Skeletal muscle tissue (tissue), 3 donors: ENCODE measurements at regions not wholly inside any gene's neighbourhood (a gene's known extent, or its start where the extent isn't known, plus 50 kb on each side); places are given as distances from the start of the nearest gene placed in this dataset.

Experiments
- H3K27ac ChIP-seq: one replicate; pipeline ENCODE4 v1.7.0; 2013; ENCODE audit warnings: mild to moderate bottlenecking, low read depth, low read length, inconsistent platforms
- H3K27me3 ChIP-seq, 3 donors: one replicate each; pipeline ENCODE4 v1.7.0; 2013; ENCODE audit warnings: low read length in 3 of 3; ENCODE audit not compliant: control insufficient read depth in 3 of 3, insufficient read depth in 3 of 3
- H3K36me3 ChIP-seq, 3 donors: one replicate each; pipeline ENCODE4 v1.7.0; 2013; ENCODE audit warnings: low read length in 3 of 3; ENCODE audit not compliant: control insufficient read depth in 3 of 3, insufficient read depth in 3 of 3
- H3K4me1 ChIP-seq, 3 donors: one replicate each; pipeline ENCODE4 v1.7.0; 2013; ENCODE audit warnings: low read length in 3 of 3, mild to moderate bottlenecking in 3 of 3; ENCODE audit not compliant: control insufficient read depth in 3 of 3, insufficient read depth in 3 of 3
- H3K4me3 ChIP-seq, 3 donors: one replicate each; pipeline ENCODE4 v1.7.0; 2013; ENCODE audit warnings: low read length in 3 of 3
- H3K9ac ChIP-seq, 3 donors: one replicate each; pipeline ENCODE4 v1.7.0; 2013; ENCODE audit warnings: low read length in 3 of 3, mild to moderate bottlenecking in 3 of 3, moderate library complexity in 2 of 3, low read depth in 1 of 3
- H3K9me3 ChIP-seq, 3 donors: one replicate each; pipeline ENCODE4 v1.7.0; 2013; ENCODE audit warnings: low read length in 3 of 3; ENCODE audit not compliant: control insufficient read depth in 3 of 3
- donor health status: Osteomylitis.

- no peak overlapping the region for H3K9ac ChIP-seq
- no peaks in the 10 kb centered on the region for H3K4me1 ChIP-seq
- H3K27ac ChIP-seq: no peak overlapping the region
- no peaks in the 10 kb centered on the region for H3K36me3 ChIP-seq
- no peak overlapping the region for H3K4me3 ChIP-seq
- peaks cover 0 to 3% (median 0%) of the 10 kb centered on the region in 3 donors for H3K27me3 ChIP-seq
- H3K9me3 ChIP-seq: peaks cover 0 to 2% (median 0%) of the 10 kb centered on the region in 3 donors
Observed at GRCh38 chr2:575727-576236, 101.4 kb downstream of the TMEM18 start.

- H3K27ac ChIP-seq: no peak overlapping the region
- H3K36me3 ChIP-seq: no peaks in the 10 kb centered on the region
- peaks cover 0 to 3% (median 0%) of the 10 kb centered on the region in 3 donors for H3K27me3 ChIP-seq
- no peaks in the 10 kb centered on the region for H3K4me1 ChIP-seq
- H3K9ac ChIP-seq: no peak overlapping the region
- H3K9me3 ChIP-seq: peaks cover 0 to 2% (median 0%) of the 10 kb centered on the region in 3 donors
- H3K4me3 ChIP-seq: no peak overlapping the region
Observed at GRCh38 chr2:575030-575726, 102.0 kb downstream of the TMEM18 start.

- no peak overlapping the region for H3K4me3 ChIP-seq
- H3K27me3 ChIP-seq: peaks cover 0 to 3% (median 0%) of the 10 kb centered on the region in 3 donors
- H3K27ac ChIP-seq: no peak overlapping the region
- H3K9ac ChIP-seq: no peak overlapping the region
- peaks cover 0 to 2% (median 0%) of the 10 kb centered on the region in 3 donors for H3K9me3 ChIP-seq
- no peaks in the 10 kb centered on the region for H3K36me3 ChIP-seq
- no peaks in the 10 kb centered on the region for H3K4me1 ChIP-seq
Observed at GRCh38 chr2:573805-574392, 103.3 kb downstream of the TMEM18 start.

- Histone ChIP-seq H3K27me3 (peaks cover 0 to 11% (median 1%) of the 10 kb centered on the region in 3 donors), H3K36me3 (no peaks in the 10 kb centered on the region), H3K4me3 (no peak overlapping the region), H3K9ac (no peak overlapping the region), H3K4me1 (peaks cover 0 to 5% (median 3%) of the 10 kb centered on the region in 3 donors), H3K9me3 (peaks cover 0 to 2% (median 0%) of the 10 kb centered on the region in 3 donors), H3K27ac (no peak overlapping the region)
Observed at GRCh38 chr2:573025-573424, 104.2 kb downstream of the TMEM18 start.

GRCh38 chr2:569681-570080 lies 107.5 kb downstream of the TMEM18 start:
- Histone ChIP-seq H3K4me3 (no peak overlapping the region), H3K36me3 (no peaks in the 10 kb centered on the region), H3K9me3 (no peaks in the 10 kb centered on the region), H3K9ac (no peak overlapping the region), H3K4me1 (peaks cover 0 to 5% (median 3%) of the 10 kb centered on the region in 3 donors), H3K27ac (no peak overlapping the region), H3K27me3 (peaks cover 0 to 19% (median 11%) of the 10 kb centered on the region in 3 donors)

- Histone ChIP-seq H3K27ac (no peak overlapping the region), H3K9ac (peak overlapping the region in 1 of 3 donors; percentile 8), H3K9me3 (no peaks in the 10 kb centered on the region), H3K36me3 (no peaks in the 10 kb centered on the region), H3K4me1 (peaks cover 0 to 5% (median 3%) of the 10 kb centered on the region in 3 donors), H3K27me3 (peaks cover 0 to 19% (median 11%) of the 10 kb centered on the region in 3 donors), H3K4me3 (no peak overlapping the region)
Observed at GRCh38 chr2:568639-569235, 108.5 kb downstream of the TMEM18 start.

GRCh38 chr2:567865-568638 lies 109.2 kb downstream of the TMEM18 start:
- Histone ChIP-seq H3K9me3 (no peaks in the 10 kb centered on the region), H3K9ac (peak overlapping the region in 1 of 3 donors; percentile 8), H3K27me3 (peaks cover 0 to 16% (median 11%) of the 10 kb centered on the region in 3 donors), H3K4me3 (peak overlapping the region in 1 of 3 donors; percentile 22), H3K4me1 (peaks cover 0 to 5% (median 3%) of the 10 kb centered on the region in 3 donors), H3K27ac (no peak overlapping the region), H3K36me3 (no peaks in the 10 kb centered on the region)

- H3K27ac ChIP-seq: no peak overlapping the region
- no peak overlapping the region for H3K9ac ChIP-seq
Observed at GRCh38 chr2:567496-567864, 109.7 kb downstream of the TMEM18 start.

GRCh38 chr2:566379-567313 lies 110.6 kb downstream of the TMEM18 start:
- Histone ChIP-seq H3K27ac (no peak overlapping the region), H3K36me3 (no peaks in the 10 kb centered on the region), H3K9ac (no peak overlapping the region), H3K4me3 (no peak overlapping the region), H3K27me3 (peaks cover 0 to 24% (median 11%) of the 10 kb centered on the region in 3 donors), H3K4me1 (peaks cover 0 to 5% (median 3%) of the 10 kb centered on the region in 3 donors), H3K9me3 (no peaks in the 10 kb centered on the region)

More at GRCh38 chr2:567496-567864, 109.7 kb downstream of the TMEM18 start:
- Histone ChIP-seq H3K4me3 (no peak overlapping the region), H3K27me3 (peaks cover 0 to 20% (median 11%) of the 10 kb centered on the region in 3 donors), H3K4me1 (peaks cover 0 to 5% (median 3%) of the 10 kb centered on the region in 3 donors), H3K36me3 (no peaks in the 10 kb centered on the region), H3K9me3 (no peaks in the 10 kb centered on the region)
